GM12873 (cell line): ENCODE measurements at regions not wholly inside any gene's neighbourhood (a gene's known extent, or its start where the extent isn't known, plus 50 kb on each side); places are given as distances from the start of the nearest gene placed in this dataset.

Experiments used
- CTCF ChIP-seq: IDR thresholded peaks from 2 replicates; pipeline ENCODE4 v1.5.1; 2012; ENCODE audit warnings: low read depth, mild to moderate bottlenecking, moderate library complexity, low read length, control low read depth; ENCODE audit not compliant: insufficient read depth; ENCODE audit errors: missing control alignments

- no peak for TF ChIP-seq CTCF
Measured at GRCh38 chr6:20279608-20280287, 67.5 kb upstream of the MBOAT1 start.

GRCh38 chr6:20280288-20280621 lies 68.0 kb upstream of the MBOAT1 start:
- no peak for TF ChIP-seq CTCF

- TF ChIP-seq CTCF = no peak
Measured at GRCh38 chr6:20284672-20285071, 72.4 kb upstream of the MBOAT1 start.

- no peak for TF ChIP-seq CTCF
Measured at GRCh38 chr6:20286968-20287565, 74.8 kb upstream of the MBOAT1 start.

- peak; percentile 87 for TF ChIP-seq CTCF
Measured at GRCh38 chr6:20291764-20292580, 79.7 kb upstream of the MBOAT1 start.

- TF ChIP-seq CTCF = no peak
Measured at GRCh38 chr6:20292905-20293304, 80.6 kb upstream of the MBOAT1 start.

- no peak for TF ChIP-seq CTCF
Measured at GRCh38 chr6:20301256-20301655, 89.0 kb upstream of the MBOAT1 start.
